Gastrocnemius medialis (tissue), 4 donors: ENCODE measurements at regions not wholly inside any gene's neighbourhood (a gene's known extent, or its start where the extent isn't known, plus 50 kb on each side); places are given as distances from the start of the nearest gene placed in this dataset.

Source experiments
- CTCF ChIP-seq, 5 experiments: fragments of 450-650 bp in 3 of 5; fragments of 200-600 bp in 2 of 5; sonication (generic) in 2 of 5; IDR thresholded peaks in 4 of 5; conservative IDR thresholded peaks in 1 of 5; 1 replicate in 4 of 5; 2 replicates in 1 of 5; pipeline ENCODE4 v1.5.1; 2016 to 2019; ENCODE audit warnings: antibody characterized with exemption in 5 of 5, mild to moderate bottlenecking in 3 of 5, moderate library complexity in 3 of 5
- POLR2A ChIP-seq, 2 donors: fragments of 450-650 bp; IDR thresholded peaks; one replicate each; pipeline ENCODE4 v1.6.1; 2017; ENCODE audit warnings: antibody characterized with exemption in 2 of 2, mild to moderate bottlenecking in 2 of 2, moderate library complexity in 2 of 2

- TF ChIP-seq CTCF (IDR thresholded peaks at IDR 0.05 in 4 of 5, conservative IDR thresholded peaks at IDR 0.05 in 1 of 5), result no peak
- TF ChIP-seq POLR2A (IDR thresholded peaks at IDR 0.05), result no peak
These were observed 55.0 kb upstream of the AGR3 start for GRCh38 chr7:16936626-16937422.
